ENCODE measurements at regions not wholly inside any gene's neighbourhood (a gene's known extent, or its start where the extent isn't known, plus 50 kb on each side); places are given as distances from the start of the nearest gene placed in this dataset.

DNA sequence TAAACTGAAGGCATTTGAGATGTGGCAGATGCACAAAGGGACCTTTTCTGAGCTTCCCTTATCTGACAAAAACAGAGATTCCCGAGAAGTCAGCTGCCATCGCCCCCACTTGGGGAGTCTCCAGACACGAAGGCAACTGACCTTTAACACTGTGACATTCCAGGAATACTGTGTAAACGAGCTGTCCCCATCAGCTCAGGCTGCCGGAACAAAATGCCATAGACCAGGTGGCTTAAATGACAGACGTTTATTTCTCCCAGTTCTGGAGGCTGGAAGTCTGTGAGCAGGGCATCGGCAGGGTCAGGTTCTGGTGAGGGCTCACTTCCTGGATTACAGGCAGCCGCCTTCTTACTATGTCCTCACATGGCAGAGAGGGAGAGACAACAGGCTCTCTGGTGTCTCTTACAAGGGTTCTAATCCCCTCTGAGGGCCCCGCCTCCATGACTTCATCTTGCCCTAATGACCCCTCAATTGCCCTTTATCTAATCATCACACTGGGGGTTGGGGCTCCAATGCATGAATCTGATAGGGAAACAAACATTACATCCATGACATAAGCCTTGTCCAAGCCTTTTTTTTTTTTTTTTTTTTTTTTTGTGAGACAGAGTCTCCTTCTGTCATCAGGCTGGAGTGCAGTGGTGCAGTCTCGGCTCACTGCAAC is 178.5 kb upstream of the RPL38 start:
- POLR2A ChIA-PET (ENCODE audit: low non-redundant PET), result no interaction called here
- TF ChIP-seq, protein P1, sequence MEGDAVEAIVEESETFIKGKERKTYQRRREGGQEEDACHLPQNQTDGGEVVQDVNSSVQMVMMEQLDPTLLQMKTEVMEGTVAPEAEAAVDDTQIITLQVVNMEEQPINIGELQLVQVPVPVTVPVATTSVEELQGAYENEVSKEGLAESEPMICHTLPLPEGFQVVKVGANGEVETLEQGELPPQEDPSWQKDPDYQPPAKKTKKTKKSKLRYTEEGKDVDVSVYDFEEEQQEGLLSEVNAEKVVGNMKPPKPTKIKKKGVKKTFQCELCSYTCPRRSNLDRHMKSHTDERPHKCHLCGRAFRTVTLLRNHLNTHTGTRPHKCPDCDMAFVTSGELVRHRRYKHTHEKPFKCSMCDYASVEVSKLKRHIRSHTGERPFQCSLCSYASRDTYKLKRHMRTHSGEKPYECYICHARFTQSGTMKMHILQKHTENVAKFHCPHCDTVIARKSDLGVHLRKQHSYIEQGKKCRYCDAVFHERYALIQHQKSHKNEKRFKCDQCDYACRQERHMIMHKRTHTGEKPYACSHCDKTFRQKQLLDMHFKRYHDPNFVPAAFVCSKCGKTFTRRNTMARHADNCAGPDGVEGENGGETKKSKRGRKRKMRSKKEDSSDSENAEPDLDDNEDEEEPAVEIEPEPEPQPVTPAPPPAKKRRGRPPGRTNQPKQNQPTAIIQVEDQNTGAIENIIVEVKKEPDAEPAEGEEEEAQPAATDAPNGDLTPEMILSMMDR (conservative IDR thresholded peaks at IDR 0.05; ENCODE audit: low read depth), result no peak

DNA sequence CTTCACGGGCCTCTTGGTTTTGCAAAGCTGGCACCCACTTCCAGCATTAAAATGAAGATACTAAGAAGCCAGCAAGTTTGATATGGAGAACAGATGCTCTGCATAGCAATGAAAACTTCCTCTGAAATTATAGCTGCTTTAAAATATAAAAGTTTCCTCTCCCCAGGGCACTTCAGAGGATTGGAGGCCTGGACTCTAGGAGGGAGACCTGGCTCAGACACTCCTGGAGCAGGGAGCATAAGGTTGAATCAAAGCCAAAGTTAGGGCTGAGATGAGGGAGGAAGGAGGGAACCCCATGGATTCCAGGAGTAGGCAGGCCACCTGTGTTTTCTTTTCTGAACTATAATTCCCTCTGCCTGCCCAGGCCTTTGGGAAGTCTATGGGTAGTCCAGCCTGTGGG is 176.0 kb upstream of the RPL38 start:
- ChIA-PET CTCF (interaction anchor here (0.6 to 0.7 kb wide), 2 partner anchors 10 to 21 kb away, joined by 3 to 4 read pairs; no protein-coding TSS in a partner anchor), POLR2A (ENCODE audit: low non-redundant PET) (no interaction called here)
- H3K27ac ChIP-seq, result no peak overlapping the region
- TF ChIP-seq, protein P1 (conservative IDR thresholded peaks at IDR 0.05; ENCODE audit: low read depth), result no peak
- DNase-seq (ENCODE audit: low spot score), result no peak

More for the DNA sequence above, 178.5 kb upstream of the RPL38 start:
- no peak overlapping the region for H3K27ac ChIP-seq
- CTCF ChIA-PET, result no interaction called here
- no peak for DNase-seq (ENCODE audit: low spot score)

DNA sequence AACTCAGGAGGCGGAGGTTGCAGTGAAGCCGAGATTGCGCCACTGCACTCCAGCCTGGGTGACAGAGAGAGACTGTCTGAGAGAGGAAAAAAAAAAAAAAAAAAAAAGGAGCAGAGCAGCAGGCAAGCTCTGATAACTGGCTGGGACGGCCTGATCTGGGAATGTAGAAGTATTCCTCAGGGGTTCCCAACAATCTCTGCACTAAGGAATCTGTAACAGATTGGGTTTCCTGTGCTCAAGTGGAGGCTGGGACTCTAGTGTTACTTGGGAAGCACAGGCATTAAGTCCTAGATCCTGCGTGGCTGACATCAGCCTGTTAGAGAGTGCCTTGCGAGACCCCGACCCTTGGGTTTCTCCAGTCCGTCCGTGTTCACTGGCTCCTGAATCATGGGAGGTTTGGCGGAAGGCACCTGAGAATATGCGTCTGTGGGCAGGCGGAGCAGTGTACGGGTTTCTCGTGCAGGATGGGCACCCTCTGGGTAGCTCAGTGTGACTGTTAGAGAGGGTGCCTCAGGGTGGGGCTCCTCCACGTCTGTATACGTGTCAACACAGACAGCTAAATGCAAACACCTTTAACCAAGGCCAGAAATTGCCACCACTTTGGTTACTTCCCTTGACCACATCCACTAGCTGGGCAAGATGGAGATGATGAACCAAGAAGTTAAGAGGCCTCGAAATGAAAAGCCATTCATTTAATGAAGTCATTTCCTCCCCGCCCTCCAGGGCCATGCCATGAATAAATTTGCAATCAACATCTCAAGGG is 174.9 kb upstream of the RPL38 start:
- no peak for DNase-seq (ENCODE audit: low spot score)
- TF ChIP-seq, protein P1 (conservative IDR thresholded peaks at IDR 0.05; ENCODE audit: low read depth), result no peak
- ChIA-PET CTCF (no interaction called here), POLR2A (ENCODE audit: low non-redundant PET) (no interaction called here)
- H3K27ac ChIP-seq, result no peak overlapping the region

DNA sequence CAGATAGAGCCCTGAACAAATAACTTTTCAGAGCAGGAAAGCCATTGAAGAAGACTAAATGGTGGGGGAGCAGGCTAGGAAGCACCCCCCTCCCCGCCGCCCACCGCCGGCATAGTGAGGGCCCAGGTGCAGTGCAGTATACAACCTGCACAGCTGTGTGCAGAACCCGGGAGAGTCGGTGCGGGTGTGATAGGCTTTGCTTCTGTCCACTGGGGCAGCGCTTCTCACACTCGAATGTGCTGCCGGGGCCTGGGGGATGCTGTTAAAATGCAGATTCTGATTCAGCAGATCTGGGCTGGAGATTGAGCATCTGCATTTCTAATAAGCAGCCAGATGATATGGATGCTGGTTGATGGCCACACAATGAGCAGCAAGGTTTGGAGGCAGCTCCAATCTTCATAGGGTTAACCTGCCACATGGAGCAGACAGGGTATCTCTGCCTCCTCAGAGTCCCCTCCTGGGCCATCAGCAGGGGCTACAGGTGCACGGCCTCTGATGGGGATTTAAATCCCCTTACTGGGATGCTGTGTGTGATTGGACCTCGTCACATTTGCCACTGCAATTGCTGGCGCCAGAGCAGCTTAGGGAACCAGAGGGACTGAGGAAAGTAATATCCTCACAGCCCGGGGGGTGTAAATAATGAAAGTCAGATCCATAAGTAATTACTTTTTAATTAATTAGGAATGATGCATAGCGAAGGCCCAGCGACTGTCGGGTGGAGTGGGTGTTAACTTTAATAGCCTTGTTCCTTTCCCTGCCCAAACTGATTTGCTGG is 172.0 kb upstream of the RPL38 start:
- ChIA-PET CTCF (no interaction called here), POLR2A (ENCODE audit: low non-redundant PET) (no interaction called here)
- DNase-seq (ENCODE audit: low spot score), result no peak
- TF ChIP-seq, protein P1 (conservative IDR thresholded peaks at IDR 0.05; ENCODE audit: low read depth), result no peak
- H3K27ac ChIP-seq, result no peak overlapping the region

DNA sequence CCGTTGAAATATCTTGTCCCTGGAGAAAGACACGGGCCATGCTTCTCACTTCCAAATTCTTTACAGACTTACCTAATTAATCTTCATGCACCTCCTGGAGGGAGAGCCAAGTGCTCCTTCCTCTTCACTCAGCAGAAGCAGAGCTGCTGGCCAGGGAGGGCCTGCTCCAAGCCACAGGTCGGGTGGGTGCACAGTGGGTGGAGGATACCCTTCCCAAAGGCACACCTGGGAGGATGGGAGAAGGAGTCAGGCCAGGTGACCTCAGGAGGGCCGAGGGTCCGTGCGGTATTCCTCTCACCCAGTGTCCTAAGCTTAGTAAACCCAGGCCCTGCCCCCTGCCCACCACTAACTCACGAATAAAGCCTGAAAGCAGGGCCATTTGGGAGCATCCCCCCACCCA is 171.3 kb upstream of the RPL38 start:
- ChIA-PET CTCF (no interaction called here), POLR2A (ENCODE audit: low non-redundant PET) (no interaction called here)
- TF ChIP-seq, protein P1 (conservative IDR thresholded peaks at IDR 0.05; ENCODE audit: low read depth), result no peak
- H3K27ac ChIP-seq, result no peak overlapping the region
- DNase-seq (ENCODE audit: low spot score), result no peak

DNA sequence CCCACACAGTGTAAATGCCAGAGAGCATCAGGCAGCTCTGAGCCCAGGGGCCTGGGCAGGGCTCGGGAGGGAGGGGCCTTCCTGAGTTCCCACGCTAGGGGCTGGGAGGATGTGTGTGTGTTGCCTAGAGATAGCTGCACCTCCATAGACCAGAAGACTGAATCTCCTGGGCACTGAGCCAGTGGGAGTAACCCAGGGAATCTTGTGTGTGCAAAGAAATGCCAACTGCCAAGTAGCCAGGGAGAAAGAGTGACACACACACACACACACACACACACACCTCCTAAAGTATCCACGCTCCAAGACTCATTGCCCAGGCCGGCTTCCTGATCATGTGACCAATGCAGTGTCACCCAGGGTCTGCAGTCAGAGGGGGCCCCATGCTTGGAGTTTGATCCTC is 166.2 kb upstream of the RPL38 start:
- no peak overlapping the region for H3K27ac ChIP-seq
- CTCF ChIA-PET, result interaction anchor here (0.6 kb wide), 1 partner anchor 268 kb away, joined by 3 read pairs; no protein-coding TSS in a partner anchor
- DNase-seq (ENCODE audit: low spot score), result peak; percentile 24
- TF ChIP-seq, protein P1 (conservative IDR thresholded peaks at IDR 0.05; ENCODE audit: low read depth), result no peak
- POLR2A ChIA-PET (ENCODE audit: low non-redundant PET), result no interaction called here
